LNCAP (cell line): ENCODE measurements at regions not wholly inside any gene's neighbourhood (a gene's known extent, or its start where the extent isn't known, plus 50 kb on each side); places are given as distances from the start of the nearest gene placed in this dataset.

Experiments used
- CTCF ChIP-seq: fragments of 450-650 bp; IDR thresholded peaks from 2 replicates; pipeline ENCODE4 v1.5.1; 2017; ENCODE audit warnings: mild to moderate bottlenecking

GRCh38 chr7:153324094-153324493 lies 564.5 kb downstream of the ACTR3B start:
- no peak for TF ChIP-seq CTCF

DNA sequence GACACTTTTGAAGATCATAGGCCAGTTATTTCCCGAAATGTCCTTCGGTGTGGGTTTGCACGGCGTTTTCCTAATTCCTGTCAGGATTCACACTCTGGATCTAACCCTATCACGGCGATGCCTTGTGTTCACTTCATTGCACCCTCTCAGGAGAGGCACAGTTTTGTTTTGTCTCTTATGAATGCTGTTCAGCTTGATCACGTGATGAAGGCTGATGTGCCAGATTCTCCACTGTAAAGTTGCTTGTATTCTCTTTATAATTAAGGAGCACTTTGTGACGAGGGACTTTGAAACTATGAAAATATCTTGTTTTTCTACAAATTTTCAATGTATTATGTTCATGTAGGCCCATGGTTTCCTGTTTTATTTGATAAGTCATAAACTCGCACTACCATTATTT lies 568.1 kb downstream of the ACTR3B start:
- TF ChIP-seq CTCF: no peak

DNA sequence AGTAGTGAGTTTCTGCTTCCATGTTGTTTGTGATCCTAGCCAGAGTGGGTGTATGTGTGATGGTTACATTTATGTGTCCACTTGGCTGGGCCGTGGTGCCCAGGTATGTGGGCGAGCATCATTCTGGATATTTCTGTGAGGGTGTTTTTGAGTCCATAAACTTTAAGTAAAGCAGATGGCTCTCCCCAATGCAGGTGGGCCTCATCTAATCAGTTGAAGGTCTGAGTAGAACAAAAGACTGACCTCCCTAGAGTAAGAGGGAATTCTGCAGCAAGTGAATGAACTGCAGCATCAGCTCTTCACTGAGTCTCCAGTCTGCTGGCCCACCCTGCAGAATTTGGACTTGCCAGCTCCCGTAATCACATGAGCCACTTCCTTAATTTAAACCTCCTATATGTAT lies 571.9 kb downstream of the ACTR3B start:
- TF ChIP-seq CTCF: no peak

GRCh38 chr7:153354071-153354470 lies 594.5 kb downstream of the ACTR3B start:
- TF ChIP-seq CTCF: no peak

DNA sequence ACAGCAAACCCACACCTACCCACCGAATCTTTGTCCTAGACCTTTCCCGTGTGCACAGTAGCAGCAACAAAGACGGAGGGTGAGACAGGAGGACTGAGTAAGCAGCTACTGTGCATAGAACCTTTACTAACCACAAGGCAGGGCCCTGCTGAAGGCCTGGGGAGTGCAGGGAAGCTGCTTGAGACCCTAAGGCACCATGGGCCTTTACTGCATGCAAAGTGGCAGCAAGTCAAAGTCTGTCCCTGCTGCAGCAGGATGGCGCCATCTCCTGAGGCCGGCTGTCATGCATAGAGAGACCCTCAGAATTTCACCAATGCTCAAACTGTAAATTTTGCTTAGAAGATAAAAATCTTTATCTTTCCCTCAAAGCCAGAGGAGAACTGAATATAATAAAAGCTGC lies 610.5 kb downstream of the ACTR3B start:
- no peak for TF ChIP-seq CTCF

- no peak for TF ChIP-seq CTCF
These were observed 621.1 kb downstream of the ACTR3B start for GRCh38 chr7:153380636-153381035.

GRCh38 chr7:153381275-153382040 lies 621.9 kb downstream of the ACTR3B start:
- TF ChIP-seq CTCF: peak; percentile 97

- TF ChIP-seq CTCF: no peak
These were observed 623.1 kb downstream of the ACTR3B start for GRCh38 chr7:153382641-153383101.
